ENCODE measurements at regions not wholly inside any gene's neighbourhood (a gene's known extent, or its start where the extent isn't known, plus 50 kb on each side); places are given as distances from the start of the nearest gene placed in this dataset.

DNA sequence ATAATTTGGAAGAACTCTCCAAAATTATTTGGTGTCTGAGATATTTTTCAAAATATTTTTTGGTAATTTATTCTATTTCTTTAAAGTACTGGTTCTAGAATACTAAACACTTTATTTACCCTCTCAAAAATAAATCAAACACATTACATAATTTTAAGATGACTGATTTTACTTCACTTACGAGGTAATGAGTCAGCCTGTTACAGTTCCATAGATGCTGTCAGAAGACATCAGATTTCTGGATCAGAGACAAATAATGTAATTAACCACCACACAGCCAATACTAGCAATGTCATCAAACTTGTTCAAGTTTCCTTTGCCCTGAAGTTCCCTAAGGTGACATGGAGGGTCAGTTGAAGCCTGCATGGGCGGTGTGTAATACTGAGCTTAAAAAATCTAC, 106.1 kb upstream of the CDH9 start:
- TF ChIP-seq, protein P1, sequence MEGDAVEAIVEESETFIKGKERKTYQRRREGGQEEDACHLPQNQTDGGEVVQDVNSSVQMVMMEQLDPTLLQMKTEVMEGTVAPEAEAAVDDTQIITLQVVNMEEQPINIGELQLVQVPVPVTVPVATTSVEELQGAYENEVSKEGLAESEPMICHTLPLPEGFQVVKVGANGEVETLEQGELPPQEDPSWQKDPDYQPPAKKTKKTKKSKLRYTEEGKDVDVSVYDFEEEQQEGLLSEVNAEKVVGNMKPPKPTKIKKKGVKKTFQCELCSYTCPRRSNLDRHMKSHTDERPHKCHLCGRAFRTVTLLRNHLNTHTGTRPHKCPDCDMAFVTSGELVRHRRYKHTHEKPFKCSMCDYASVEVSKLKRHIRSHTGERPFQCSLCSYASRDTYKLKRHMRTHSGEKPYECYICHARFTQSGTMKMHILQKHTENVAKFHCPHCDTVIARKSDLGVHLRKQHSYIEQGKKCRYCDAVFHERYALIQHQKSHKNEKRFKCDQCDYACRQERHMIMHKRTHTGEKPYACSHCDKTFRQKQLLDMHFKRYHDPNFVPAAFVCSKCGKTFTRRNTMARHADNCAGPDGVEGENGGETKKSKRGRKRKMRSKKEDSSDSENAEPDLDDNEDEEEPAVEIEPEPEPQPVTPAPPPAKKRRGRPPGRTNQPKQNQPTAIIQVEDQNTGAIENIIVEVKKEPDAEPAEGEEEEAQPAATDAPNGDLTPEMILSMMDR (IDR thresholded peaks at IDR 0.05) = no peak

DNA sequence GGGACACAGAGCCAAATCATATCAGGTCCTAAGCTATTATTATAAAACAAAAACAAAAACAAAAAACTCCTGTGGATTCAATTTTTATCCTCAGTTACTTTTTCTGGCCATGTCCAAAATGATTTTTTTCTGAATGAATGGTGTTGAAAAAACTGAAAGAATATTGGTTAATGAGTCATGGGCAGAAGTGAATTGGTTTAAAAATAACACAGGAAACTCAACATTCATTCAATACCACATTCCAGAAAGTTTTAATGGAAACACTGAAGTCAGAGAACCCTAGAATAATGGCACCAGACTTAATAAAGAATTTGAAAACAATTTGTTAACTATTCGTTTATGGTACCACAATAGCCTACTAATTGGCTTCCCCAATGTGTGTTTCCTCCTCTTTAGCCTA, 102.4 kb upstream of the CDH9 start:
- TF ChIP-seq, protein P1 (IDR thresholded peaks at IDR 0.05) = no peak

DNA sequence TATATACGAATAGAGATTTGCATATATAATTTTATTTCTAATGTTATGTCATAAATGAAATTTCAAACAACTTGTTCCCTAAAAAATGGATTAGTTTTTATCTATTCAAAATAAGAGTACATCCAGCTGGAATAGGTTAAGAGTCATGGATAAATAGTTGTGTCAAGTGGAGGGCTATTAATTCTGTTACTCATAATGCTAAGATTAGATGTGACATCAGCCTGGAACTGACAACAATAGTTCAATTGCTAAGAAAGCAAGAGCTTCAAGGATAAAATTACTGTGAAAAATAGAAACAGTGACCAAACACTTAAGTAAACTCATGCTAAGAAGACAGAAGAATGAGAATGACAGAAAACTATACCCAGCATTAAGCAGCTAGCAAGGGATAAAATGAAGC, 92.2 kb upstream of the CDH9 start:
- TF ChIP-seq, protein P1 (IDR thresholded peaks at IDR 0.05) = no peak

DNA sequence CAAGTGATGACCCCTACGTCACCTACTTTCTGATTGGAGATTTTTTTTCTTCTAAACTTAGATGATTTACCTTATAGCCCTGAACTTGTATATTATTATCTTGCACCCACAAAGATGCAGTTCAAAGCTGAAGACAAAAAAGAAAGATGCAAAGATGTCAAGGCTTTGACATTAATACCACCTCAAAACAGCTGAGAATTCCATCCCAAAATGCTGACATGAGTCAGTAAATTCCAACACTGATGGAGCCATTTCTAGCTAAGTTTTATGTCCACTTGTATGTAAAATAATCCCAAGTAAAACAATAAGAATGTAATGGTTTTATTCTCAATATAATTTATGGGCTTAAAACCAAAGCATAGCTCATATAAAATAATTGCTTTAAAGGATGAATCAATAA, 91.5 kb upstream of the CDH9 start:
- TF ChIP-seq, protein P1 (IDR thresholded peaks at IDR 0.05) = no peak

DNA sequence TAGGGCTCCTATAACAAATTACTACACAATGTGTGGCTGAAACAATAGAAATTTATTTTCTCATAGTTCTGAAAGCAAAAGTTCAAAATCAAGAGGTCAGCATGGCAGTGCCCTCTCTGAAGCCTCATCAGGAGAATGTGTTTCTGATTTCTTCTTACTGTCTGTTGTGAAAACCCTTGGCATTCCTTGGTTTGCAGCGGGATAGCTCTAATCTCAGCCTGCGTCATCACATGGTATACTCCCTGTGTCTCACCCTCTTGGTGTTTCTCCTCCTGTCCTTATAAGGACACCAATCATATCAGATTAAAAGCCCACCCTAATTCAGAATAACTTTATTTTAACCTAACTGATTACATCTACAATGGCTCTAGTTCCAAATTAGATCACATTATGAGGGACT, 87.5 kb upstream of the CDH9 start:
- TF ChIP-seq, protein P1 (IDR thresholded peaks at IDR 0.05) = no peak

DNA sequence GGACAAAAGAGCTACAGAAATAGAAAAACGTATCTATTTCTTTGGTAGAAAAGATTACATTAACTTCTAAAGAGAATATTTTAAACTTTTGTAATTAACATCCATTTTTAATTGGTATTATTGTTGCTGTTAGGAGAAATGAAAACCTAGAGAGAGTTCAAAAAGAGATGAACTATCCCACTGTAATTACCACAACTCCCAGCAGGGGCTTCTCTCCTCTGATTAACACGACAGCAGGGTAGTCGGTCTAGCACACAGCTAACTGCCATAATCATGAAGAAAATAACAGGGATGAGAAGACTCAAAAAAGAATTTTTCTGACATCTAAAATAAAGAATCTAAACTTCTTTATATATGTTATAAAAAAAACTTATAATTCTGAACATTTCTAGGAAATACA, 86.2 kb upstream of the CDH9 start:
- TF ChIP-seq, protein P1 (IDR thresholded peaks at IDR 0.05) = peak; percentile 58

DNA sequence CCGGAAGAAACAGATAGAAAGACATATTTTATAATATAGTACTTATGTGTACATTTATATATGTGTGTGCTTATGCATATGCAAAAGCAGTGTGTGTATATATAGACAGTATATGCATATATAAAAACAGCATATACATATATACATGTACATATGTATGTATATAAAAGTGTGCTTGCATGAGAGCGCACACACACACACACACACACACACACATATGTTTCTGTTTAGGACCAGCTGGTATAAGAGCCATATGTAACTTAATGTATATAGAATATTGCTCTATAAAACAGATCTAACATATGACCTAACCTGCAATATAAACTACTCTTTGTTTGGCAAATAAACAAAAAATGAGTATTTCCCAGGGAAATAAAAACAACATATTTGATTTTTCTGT, 65.1 kb upstream of the CDH9 start:
- TF ChIP-seq, protein P1 (IDR thresholded peaks at IDR 0.05) = no peak

DNA sequence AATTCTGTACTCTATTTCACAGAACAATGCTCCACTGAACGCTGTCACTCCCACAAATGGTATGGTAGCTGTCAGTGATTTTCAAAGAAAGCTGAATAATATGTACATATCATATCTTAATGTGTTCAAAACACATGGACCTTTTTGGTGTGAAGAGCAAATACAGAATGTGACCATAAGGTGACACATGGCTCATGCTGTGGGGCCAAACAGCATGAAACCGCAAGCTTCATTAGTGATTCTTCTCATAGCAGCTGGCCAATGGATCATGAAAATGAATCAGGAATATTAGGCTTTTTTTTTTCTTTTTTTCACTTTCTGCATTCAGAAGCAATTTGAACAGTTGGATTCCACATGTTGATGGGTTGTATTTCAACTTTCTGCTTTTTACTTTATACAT, 54.9 kb upstream of the CDH9 start:
- TF ChIP-seq, protein P1 (IDR thresholded peaks at IDR 0.05) = no peak
